NCI-H146 treated with DMSO at 0.1 percent for 48 hours (cell line): ENCODE measurements at regions not wholly inside any gene's neighbourhood (a gene's known extent, or its start where the extent isn't known, plus 50 kb on each side); places are given as distances from the start of the nearest gene placed in this dataset.

ENCODE experiments used
- DNase-seq: peaks from one replicate; lab custom pipeline; 2025; ENCODE audit not compliant: unreplicated experiment; lab: John Stamatoyannopoulos, UW

- no peak for DNase-seq
Measured at GRCh38 chr2:14905571-14905970, 273.1 kb downstream of the LRATD1 start.

- DNase-seq: peak; percentile 59
Measured at GRCh38 chr2:14907014-14907612, 274.6 kb downstream of the LRATD1 start.

- peak; percentile 23 for DNase-seq
Measured at GRCh38 chr2:14909795-14910194, 277.3 kb downstream of the LRATD1 start.

GRCh38 chr2:14910654-14911053 is 278.1 kb downstream of the LRATD1 start:
- no peak for DNase-seq

- DNase-seq: no peak
Measured at GRCh38 chr2:14915983-14916382, 283.5 kb downstream of the LRATD1 start.

- no peak for DNase-seq
Measured at GRCh38 chr2:14923820-14924580, 291.5 kb downstream of the LRATD1 start.

- no peak for DNase-seq
Measured at GRCh38 chr2:14925471-14925870, 293.0 kb downstream of the LRATD1 start.

- no peak for DNase-seq
Measured at GRCh38 chr2:14927021-14927564, 294.6 kb downstream of the LRATD1 start.

- DNase-seq: no peak
Measured at GRCh38 chr2:14928056-14928455, 295.5 kb downstream of the LRATD1 start.

- peak; percentile 24 for DNase-seq
Measured at GRCh38 chr2:14930441-14930840, 297.9 kb downstream of the LRATD1 start.

- DNase-seq: no peak
Measured at GRCh38 chr2:14932285-14932684, 299.8 kb downstream of the LRATD1 start.

- DNase-seq: peak; percentile 10
Measured at GRCh38 chr2:14933753-14934152, 301.2 kb downstream of the LRATD1 start.

- DNase-seq: no peak
Measured at GRCh38 chr2:14936426-14936825, 303.9 kb downstream of the LRATD1 start.

- DNase-seq: no peak
Measured at GRCh38 chr2:14937336-14937735, 304.8 kb downstream of the LRATD1 start.

GRCh38 chr2:14941151-14941631 is 308.7 kb downstream of the LRATD1 start:
- no peak for DNase-seq

GRCh38 chr2:14942987-14943386 is 310.5 kb downstream of the LRATD1 start:
- no peak for DNase-seq

- DNase-seq: no peak
Measured at GRCh38 chr2:14944562-14945346, 312.2 kb downstream of the LRATD1 start.

GRCh38 chr2:14951569-14952285 is 319.2 kb downstream of the LRATD1 start:
- no peak for DNase-seq

GRCh38 chr2:14952400-14952963 is 320.0 kb downstream of the LRATD1 start:
- peak; percentile 34 for DNase-seq

- no peak for DNase-seq
Measured at GRCh38 chr2:14960686-14961324, 328.3 kb downstream of the LRATD1 start.
